HepG2 (cell line): ENCODE measurements at regions not wholly inside any gene's neighbourhood (a gene's known extent, or its start where the extent isn't known, plus 50 kb on each side); places are given as distances from the start of the nearest gene placed in this dataset.
A peak's percentile ranks its signal among the peaks of the same experiment; 100 is the strongest.

Source experiments
- ATAC-seq: fragments of 200-7000 bp; cut with Tn5 transposase; 3 replicates; pipeline ENCODE4 v1.9.1; 2020; ENCODE audit warnings: mild to moderate bottlenecking, moderate library complexity
- BruUV-seq: library from RNA; stranded (reverse); fragments of 400-500 nt; replicated peaks from 2 replicates; lab custom pipeline; 2021; lab: Mats Ljungman, UMichigan
- CTCF ChIA-PET: fragments of 300-600 bp; formaldehyde crosslinking; extraction: SDS; loops from one replicate; lab custom pipeline; 2021; ENCODE audit warnings: low total read pairs, inconsistent platforms, low intra/inter-chr PET ratio; lab: Yijun Ruan, JAX
- POLR2A ChIA-PET: fragments of 350-600 bp; sonication (Branson Sonifier 250); formaldehyde crosslinking; loops from one replicate; lab custom pipeline; 2020; ENCODE audit warnings: antibody characterized with exemption, inconsistent platforms; lab: Yijun Ruan, JAX
- DNase-seq: peaks from one replicate; pipeline ENCODE4 v3.0.0-alpha.2; 2015; ENCODE audit warnings: low spot score
- FAIRE-seq: peaks from 3 replicates; lab custom pipeline; 2011; peaks lifted over from hg19 to GRCh38; lab: Jason Lieb, UNC
- H2AFZ ChIP-seq: one replicate; pipeline ENCODE4 v1.6.1; 2011; ENCODE audit warnings: low read length, inconsistent platforms
- H3K27ac ChIP-seq: fragments of 300-600 bp; 3 replicates; pipeline ENCODE4 v1.8.0; 2011; ENCODE audit warnings: mixed run types, mild to moderate bottlenecking, mixed read lengths, low read length, inconsistent platforms; ENCODE audit not compliant: insufficient read depth; ENCODE audit errors: extremely low read length
- H3K27me3 ChIP-seq, 2 experiments: fragments of 200-600 bp in 1 of 2; 2 replicates in 1 of 2; 3 replicates in 1 of 2; pipeline versions ENCODE4 v1.6.0 to v1.8.0; 2011; ENCODE audit warnings: low read length in 2 of 2, mild to moderate bottlenecking in 2 of 2, moderate library complexity in 2 of 2, inconsistent platforms in 1 of 2; ENCODE audit not compliant: insufficient read depth in 2 of 2, control insufficient read depth in 1 of 2
- H3K36me3 ChIP-seq, 2 experiments: fragments of 200-600 bp in 1 of 2; replicated peaks in 1 of 2; 2 replicates in 1 of 2; 3 replicates in 1 of 2; pipeline versions ENCODE4 v1.5.1 to v1.8.0; 2011; ENCODE audit warnings: low read length in 2 of 2, inconsistent platforms in 1 of 2; ENCODE audit not compliant: insufficient read depth in 2 of 2, control insufficient read depth in 1 of 2
- H3K4me1 ChIP-seq: 2 replicates; pipeline ENCODE4 v1.5.1; 2012; ENCODE audit warnings: low read length, inconsistent platforms; ENCODE audit not compliant: insufficient read depth
- H3K4me2 ChIP-seq: 2 replicates; pipeline ENCODE4 v1.6.0; 2011; ENCODE audit warnings: low read depth, low read length, inconsistent platforms
- H3K4me3 ChIP-seq, 3 experiments: fragments of 200-600 bp in 1 of 3; sonication (generic), shearing (Covaris generic) in 1 of 3; replicated peaks in 1 of 3; 2 replicates each; pipeline ENCODE4 v1.5.1; 2011 to 2016; ENCODE audit warnings: low read length in 3 of 3, inconsistent platforms in 2 of 3, low read depth in 2 of 3, mild to moderate bottlenecking in 2 of 3, control low read depth in 1 of 3, mixed read lengths in 1 of 3; ENCODE audit not compliant: insufficient read depth in 1 of 3
- H3K79me2 ChIP-seq: one replicate; pipeline ENCODE4 v1.6.1; 2011; ENCODE audit warnings: low read length, inconsistent platforms; ENCODE audit not compliant: insufficient read depth
- H3K9ac ChIP-seq: 2 replicates; pipeline ENCODE4 v1.6.0; 2011; ENCODE audit warnings: mild to moderate bottlenecking, low read depth, low read length, inconsistent platforms; ENCODE audit not compliant: insufficient read depth
- H3K9me3 ChIP-seq: 2 replicates; pipeline ENCODE4 v1.5.1; 2012; ENCODE audit warnings: mild to moderate bottlenecking, low read length
- H4K20me1 ChIP-seq: 2 replicates; pipeline ENCODE4 v1.6.0; 2011; ENCODE audit warnings: inconsistent platforms, mild to moderate bottlenecking, low read length, moderate library complexity; ENCODE audit not compliant: insufficient read depth
- DPF2 ChIP-seq: sonication (generic); formaldehyde crosslinking; IDR thresholded peaks from 2 replicates; pipeline ENCODE4 v1.4.0; 2020; ENCODE audit warnings: mild to moderate bottlenecking, low read depth, missing genetic modification reagents, borderline replicate concordance
- GATAD2A ChIP-seq: IDR thresholded peaks from 2 replicates; pipeline ENCODE4 v1.6.1; 2016
- HNRNPK ChIP-seq: fragments of 200-400 bp; formaldehyde crosslinking; IDR thresholded peaks from 2 replicates; pipeline ENCODE4 v1.6.1; 2018; ENCODE audit warnings: low read length, low read depth, moderate library complexity, mild to moderate bottlenecking; ENCODE audit not compliant: poor library complexity, severe bottlenecking
- MAFF ChIP-seq: IDR thresholded peaks from 2 replicates; pipeline ENCODE4 v1.6.1; 2011; ENCODE audit warnings: low read depth, low read length, improper control_type of control experiment
- MAFK ChIP-seq, 2 experiments: IDR thresholded peaks in 1 of 2; conservative IDR thresholded peaks in 1 of 2; 2 replicates each; pipeline ENCODE4 v1.6.1; 2011; ENCODE audit warnings: improper control_type of control experiment in 2 of 2, low read length in 2 of 2
- PAX8 ChIP-seq: sonication (generic); formaldehyde crosslinking; IDR thresholded peaks from 2 replicates; pipeline ENCODE4 v1.8.0; 2022; ENCODE audit warnings: mild to moderate bottlenecking, missing genetic modification reagents, borderline replicate concordance
- POGZ ChIP-seq: sonication (generic); formaldehyde crosslinking; IDR thresholded peaks from 2 replicates; pipeline ENCODE4 v1.4.0; 2020; ENCODE audit warnings: mild to moderate bottlenecking, missing genetic modification reagents
- POLR2A ChIP-seq, 2 experiments: IDR thresholded peaks; 2 replicates each; pipeline ENCODE4 v1.6.1; 2011; ENCODE audit warnings: low read depth in 2 of 2, low read length in 2 of 2, mild to moderate bottlenecking in 1 of 2, moderate library complexity in 1 of 2; ENCODE audit not compliant: insufficient read depth in 1 of 2
- RXRA ChIP-seq: sonication (generic); formaldehyde crosslinking; IDR thresholded peaks from 2 replicates; pipeline ENCODE4 v1.5.1; 2020; ENCODE audit warnings: missing genetic modification reagents
- WIZ ChIP-seq: sonication (generic); formaldehyde crosslinking; IDR thresholded peaks from 2 replicates; pipeline ENCODE4 v1.5.1; 2020; ENCODE audit warnings: mild to moderate bottlenecking, missing genetic modification reagents
- ZNF224 ChIP-seq: sonication (generic); formaldehyde crosslinking; IDR thresholded peaks from 2 replicates; pipeline ENCODE4 v1.5.0; 2020; ENCODE audit warnings: mild to moderate bottlenecking, missing genetic modification reagents
- ZNF337 ChIP-seq: sonication (generic); formaldehyde crosslinking; IDR thresholded peaks from 2 replicates; pipeline ENCODE4 v1.5.1; 2020; ENCODE audit warnings: missing genetic modification reagents, low read depth, mild to moderate bottlenecking, borderline replicate concordance
- ZNF644 ChIP-seq: IDR thresholded peaks from 2 replicates; pipeline ENCODE4 v1.6.1; 2016; ENCODE audit warnings: low read depth
- ZNF670 ChIP-seq: sonication (generic); formaldehyde crosslinking; IDR thresholded peaks from 2 replicates; pipeline ENCODE4 v1.8.0; 2022; ENCODE audit warnings: mild to moderate bottlenecking, missing genetic modification reagents, borderline replicate concordance
- WGBS: methylation state at CpG from one replicate; pipeline ENCODE4 v1.1.6; 2017; ENCODE audit warnings: low lambda C conversion rate; 5-methylcytosine and 5-hydroxymethylcytosine counted together
- in situ Hi-C: cut with HindIII; loops from 2 replicates; pipeline ENCODE4 v1.10.0; 2017; ENCODE audit warnings: low pct_unique_long_range_greater_than_20kb; ENCODE audit not compliant: extremely low pct_ligation_motif_present
- intact Hi-C: fragments of 100-400 bp; cut with micrococcal nuclease; formaldehyde crosslinking; loops from one replicate; pipeline ENCODE4 v1.10.0; 2022; ENCODE audit not compliant: unreplicated experiment
- TF ChIP-seq, protein P1 (sequence below): sonication (generic); formaldehyde crosslinking; IDR thresholded peaks from 2 replicates; pipeline ENCODE4 v1.4.0; 2020; ENCODE audit warnings: missing genetic modification reagents
- TF ChIP-seq, protein P2 (sequence below): sonication (generic); formaldehyde crosslinking; IDR thresholded peaks from 2 replicates; pipeline ENCODE4 v1.8.1; 2023; ENCODE audit warnings: mild to moderate bottlenecking, missing genetic modification reagents, borderline replicate concordance

GRCh38 chr2:52697690-52698089 is 1069.9 kb upstream of the CHAC2 start:
- CTCF ChIA-PET, result no interaction called here
- no peak for TF ChIP-seq POGZ (CRISPR knock-in tag)
- peak; percentile 83 for TF ChIP-seq MAFF
- TF ChIP-seq MAFK (conservative IDR thresholded peaks at IDR 0.05 in 1 of 2, IDR thresholded peaks at IDR 0.05 in 1 of 2; ENCODE audit: low read length in 2 of 2), result peak; percentile 74 to 89
- no peak for TF ChIP-seq DPF2 (CRISPR knock-in tag)
- Histone ChIP-seq H3K27ac (no peak overlapping the region), H3K4me3 (no peak overlapping the region), H3K4me1 (no peaks in the 10 kb centered on the region), H3K4me2 (no peak overlapping the region), H3K9ac (no peak overlapping the region), H3K27me3 (no peaks in the 10 kb centered on the region), H4K20me1 (no peaks in the 10 kb centered on the region), H3K36me3 (no peaks in the 10 kb centered on the region), H3K79me2 (no peaks in the 10 kb centered on the region), H2AFZ (no peak overlapping the region), H3K9me3 (peaks cover 70% of the 10 kb centered on the region)
- POLR2A ChIA-PET, result no interaction called here
- in situ Hi-C loops (no loop called here), intact Hi-C loops (no loop called here)
- no TSS peak for BruUV-seq
- DNase-seq (no peak), FAIRE-seq (no peak), ATAC-seq (no peak)
- WGBS, result 41% methylated on average over 4 of the region's 4 CpGs

GRCh38 chr2:52695731-52696130 is 1071.9 kb upstream of the CHAC2 start:
- H2AFZ ChIP-seq, result no peak overlapping the region
- no peaks in the 10 kb centered on the region for H3K79me2 ChIP-seq
- no peaks in the 10 kb centered on the region for H3K4me1 ChIP-seq
- H3K4me3 ChIP-seq, result no peak overlapping the region
- H3K36me3 ChIP-seq, result no peaks in the 10 kb centered on the region
- peaks cover 69% of the 10 kb centered on the region for H3K9me3 ChIP-seq
- no TSS peak for BruUV-seq
- TF ChIP-seq HNRNPK (no peak), ZNF224 (no peak), GATAD2A (CRISPR knock-in tag) (no peak), ZNF337 (CRISPR knock-in tag) (no peak), RXRA (CRISPR knock-in tag) (no peak), WIZ (CRISPR knock-in tag) (no peak), ZNF644 (CRISPR knock-in tag) (no peak), PAX8 (no peak), POLR2A (IDR thresholded peaks at IDR 0.05; ENCODE audit: insufficient read depth in 1 of 2, low read depth in 2 of 2, low read length in 2 of 2) (no peak), ZNF670 (CRISPR knock-in tag) (no peak)
- TF ChIP-seq, protein P1, sequence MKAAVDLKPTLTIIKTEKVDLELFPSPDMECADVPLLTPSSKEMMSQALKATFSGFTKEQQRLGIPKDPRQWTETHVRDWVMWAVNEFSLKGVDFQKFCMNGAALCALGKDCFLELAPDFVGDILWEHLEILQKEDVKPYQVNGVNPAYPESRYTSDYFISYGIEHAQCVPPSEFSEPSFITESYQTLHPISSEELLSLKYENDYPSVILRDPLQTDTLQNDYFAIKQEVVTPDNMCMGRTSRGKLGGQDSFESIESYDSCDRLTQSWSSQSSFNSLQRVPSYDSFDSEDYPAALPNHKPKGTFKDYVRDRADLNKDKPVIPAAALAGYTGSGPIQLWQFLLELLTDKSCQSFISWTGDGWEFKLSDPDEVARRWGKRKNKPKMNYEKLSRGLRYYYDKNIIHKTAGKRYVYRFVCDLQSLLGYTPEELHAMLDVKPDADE (CRISPR knock-in tag), result no peak
- TF ChIP-seq, protein P2, sequence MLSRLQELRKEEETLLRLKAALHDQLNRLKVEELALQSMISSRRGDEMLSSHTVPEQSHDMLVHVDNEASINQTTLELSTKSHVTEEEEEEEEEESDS, result no peak
- no peak overlapping the region for H3K4me2 ChIP-seq
- WGBS, result 6% methylated on average over 3 of the region's 3 CpGs
- no peak for DNase-seq
- in situ Hi-C loops (no loop called here), intact Hi-C loops (no loop called here)
- ChIA-PET POLR2A (no interaction called here), CTCF (no interaction called here)
- FAIRE-seq, result no peak
- no peaks in the 10 kb centered on the region for H3K27me3 ChIP-seq
- no peaks in the 10 kb centered on the region for H4K20me1 ChIP-seq
- no peak overlapping the region for H3K9ac ChIP-seq
- H3K27ac ChIP-seq, result no peak overlapping the region
- ATAC-seq, result no peak
